ENCODE measurements at regions not wholly inside any gene's neighbourhood (a gene's known extent, or its start where the extent isn't known, plus 50 kb on each side); places are given as distances from the start of the nearest gene placed in this dataset.

- Histone ChIP-seq H3K36me3 (no peaks in the 10 kb centered on the region), H3K9me3 (no peaks in the 10 kb centered on the region), H3K4me3 (no peak overlapping the region), H3K4me1 (no peaks in the 10 kb centered on the region), H3K27ac (no peak overlapping the region), H3K27me3 (no peaks in the 10 kb centered on the region)
- 89 to 93% (median 92%) methylated on average over 3 of the region's 3 CpGs for WGBS, 5 donors
- DNase-seq: no peak
- intact Hi-C loops (cut with DNase I; ENCODE audit: low total_unique reads): no loop called here
- TF ChIP-seq EP300 (IDR thresholded peaks at IDR 0.05) (no peak), CTCF (IDR thresholded peaks at IDR 0.05) (no peak), POLR2AphosphoS5 (IDR thresholded peaks at IDR 0.05) (no peak), POLR2A (IDR thresholded peaks at IDR 0.05) (no peak)
Observed at GRCh38 chr12:27896419-27896990, 76.0 kb downstream of the PTHLH start.

- Histone ChIP-seq H3K27me3 (no peaks in the 10 kb centered on the region), H3K36me3 (no peaks in the 10 kb centered on the region), H3K4me1 (no peaks in the 10 kb centered on the region), H3K4me3 (no peak overlapping the region), H3K9me3 (no peaks in the 10 kb centered on the region), H3K27ac (no peak overlapping the region)
- TF ChIP-seq CTCF (IDR thresholded peaks at IDR 0.05) (no peak), EP300 (IDR thresholded peaks at IDR 0.05) (no peak), POLR2A (IDR thresholded peaks at IDR 0.05) (no peak), POLR2AphosphoS5 (IDR thresholded peaks at IDR 0.05) (no peak)
- no peak for DNase-seq
- WGBS, 5 donors: 79 to 93% (median 92%) methylated on average over 3 of the region's 3 CpGs
- intact Hi-C loops (cut with DNase I; ENCODE audit: low total_unique reads): no loop called here
Observed at GRCh38 chr12:27894309-27894708, 78.2 kb downstream of the PTHLH start.

GRCh38 chr12:27879708-27880107 lies 92.8 kb downstream of the PTHLH start:
- DNase-seq: no peak
- TF ChIP-seq POLR2A (IDR thresholded peaks at IDR 0.05) (no peak), CTCF (IDR thresholded peaks at IDR 0.05) (no peak), EP300 (IDR thresholded peaks at IDR 0.05) (no peak), POLR2AphosphoS5 (IDR thresholded peaks at IDR 0.05) (no peak)
- H3K27ac ChIP-seq: no peak overlapping the region
- H3K4me3 ChIP-seq: no peak overlapping the region
- H3K27me3 ChIP-seq: no peaks in the 10 kb centered on the region
- peaks cover 0 to 7% (median 2%) of the 10 kb centered on the region in 4 donors for H3K9me3 ChIP-seq
- intact Hi-C loops (cut with DNase I; ENCODE audit: low total_unique reads): no loop called here
- H3K36me3 ChIP-seq: no peaks in the 10 kb centered on the region
- H3K4me1 ChIP-seq: no peaks in the 10 kb centered on the region

- H3K4me1 ChIP-seq: no peaks in the 10 kb centered on the region
- no peaks in the 10 kb centered on the region for H3K36me3 ChIP-seq
- no peak overlapping the region for H3K27ac ChIP-seq
- 0 to 51% (median 1%) methylated on average over 2 of the region's 2 CpGs for WGBS, 5 donors
- H3K4me3 ChIP-seq: no peak overlapping the region
- H3K9me3 ChIP-seq: no peaks in the 10 kb centered on the region
- intact Hi-C loops (cut with DNase I; ENCODE audit: low total_unique reads): no loop called here
- H3K27me3 ChIP-seq: no peaks in the 10 kb centered on the region
- no peak for TF ChIP-seq POLR2A (IDR thresholded peaks at IDR 0.05)
- no peak for TF ChIP-seq EP300 (IDR thresholded peaks at IDR 0.05)
- TF ChIP-seq POLR2AphosphoS5 (IDR thresholded peaks at IDR 0.05): no peak
- TF ChIP-seq CTCF (IDR thresholded peaks at IDR 0.05): no peak
- DNase-seq: no peak
Observed at GRCh38 chr12:27875677-27876076, 95.6 kb upstream of the MANSC4 start.
